GM12878 (cell line): ENCODE measurements at regions not wholly inside any gene's neighbourhood (a gene's known extent, or its start where the extent isn't known, plus 50 kb on each side); places are given as distances from the start of the nearest gene placed in this dataset. TPM values are rescaled to one million over a fixed set of nuclear protein-coding genes. Genes with fewer than 3 reads are reported as not detected.

Experiments used
- small RNA-seq: library from RNA; depleted of rRNA; stranded (forward); fragments of <200 nt; gene quantifications from one replicate; pipeline ENCODE3, GENCODE V24; 2014

Small RNAs in the stretch of these regions (small RNA-seq; reads per million reads assigned to genes)
- not detected for gene DYNLL1P7
